Right lobe of liver (tissue), 6 donors: ENCODE measurements at regions not wholly inside any gene's neighbourhood (a gene's known extent, or its start where the extent isn't known, plus 50 kb on each side); places are given as distances from the start of the nearest gene placed in this dataset.
"Not testable (repeated sequence)": the region's sequence is repeated elsewhere in the genome, so short reads cannot be mapped to it uniquely, and the experiment has no call there.

Experiments used
- ATAC-seq, 4 donors: fragments of 200-7000 bp; cut with Tn5 transposase; one replicate each; pipeline ENCODE4 v1.9.1; 2020; ENCODE audit warnings: mild to moderate bottlenecking in 4 of 4, moderate library complexity in 4 of 4
- DNase-seq, 3 donors: peaks; one replicate each; pipeline ENCODE4 v3.0.0-alpha.2; 2020
- H3K27ac ChIP-seq, 3 donors: fragments of 200-600 bp; one replicate each; pipeline ENCODE4 v1.8.0; 2022
- H3K27me3 ChIP-seq, 2 donors: fragments of 200-600 bp; one replicate each; pipeline ENCODE4 v1.8.0; 2022
- H3K36me3 ChIP-seq, 4 donors: fragments of 200-600 bp; sonication (generic) in 1 of 4; one replicate each; pipeline versions ENCODE4 v1.5.1 to v1.8.0; 2017 to 2022; ENCODE audit warnings: control low read depth in 1 of 4
- H3K4me1 ChIP-seq, 4 donors: fragments of 200-600 bp; sonication (generic) in 1 of 4; one replicate each; pipeline versions ENCODE4 v1.5.1 to v1.8.0; 2017 to 2022; ENCODE audit warnings: control low read depth in 1 of 4
- H3K4me3 ChIP-seq, 3 donors: fragments of 200-600 bp; one replicate each; pipeline ENCODE4 v1.8.0; 2022
- H3K9me3 ChIP-seq, 4 donors: fragments of 200-600 bp; sonication (generic) in 1 of 4; one replicate each; pipeline versions ENCODE4 v1.5.1 to v1.8.0; 2017 to 2022; ENCODE audit warnings: control low read depth in 1 of 4
- CTCF ChIP-seq, 4 donors: fragments of 200-600 bp in 3 of 4; fragments of 450-650 bp in 1 of 4; IDR thresholded peaks; one replicate each; pipeline versions ENCODE4 v1.5.1 to v1.8.0; 2016 to 2022; ENCODE audit warnings: antibody characterized with exemption in 4 of 4, mild to moderate bottlenecking in 2 of 4
- POLR2A ChIP-seq: fragments of 450-650 bp; IDR thresholded peaks from one replicate; pipeline ENCODE4 v1.6.1; 2017; ENCODE audit warnings: antibody characterized with exemption, mild to moderate bottlenecking
- whole genome bisulfite sequencing: methylation state at CpG from one replicate; pipeline ENCODE4 v1.1.6; 2018; ENCODE audit warnings: low coverage, low lambda C conversion rate; ENCODE audit not compliant: insufficient coverage; ENCODE audit errors: missing lambda C conversion rate; 5-methylcytosine and 5-hydroxymethylcytosine counted together
- intact Hi-C, 2 donors: fragments of 100-400 bp; cut with DNase I; formaldehyde crosslinking; loops; one replicate each; pipeline versions ENCODE4 v1.11.2 to v1.14.1; 2022
- donor health status: DM: no; HTN: yes; CAD: no.
- donor health status: DM: no; HTN: no; CAD: no.
- donor health status: DM: no; HTN: no; CAD: no.
- donor health status: DM: no; HTN: yes; CAD: no.
- donor health status: DM: no; HTN: yes; CAD: no.

GRCh38 chr18:44569391-44570055 is 111.2 kb upstream of the SETBP1 start:
- intact Hi-C loops: no loop called here
- H3K27ac ChIP-seq: no peak overlapping the region

GRCh38 chr18:44579028-44579702 is 101.5 kb upstream of the SETBP1 start:
- Histone ChIP-seq H3K9me3 (no peaks in the 10 kb centered on the region), H3K27ac (no peak overlapping the region), H3K36me3 (no peaks in the 10 kb centered on the region), H3K27me3 (no peaks in the 10 kb centered on the region), H3K4me1 (no peaks in the 10 kb centered on the region), H3K4me3 (no peak overlapping the region)
- TF ChIP-seq CTCF (IDR thresholded peaks at IDR 0.05): peak; percentile 51 to 70 (median 67)
- TF ChIP-seq POLR2A: no peak
- 54% methylated on average over 9 of the region's 9 CpGs for WGBS
- ATAC-seq: peak; percentile 57 to 72 (median 62)
- DNase-seq: no peak
- intact Hi-C loops: no loop called here

More at GRCh38 chr18:44569391-44570055, 111.2 kb upstream of the SETBP1 start:
- H3K27me3 ChIP-seq: no peaks in the 10 kb centered on the region
- no peak for ATAC-seq
- no peaks in the 10 kb centered on the region for H3K36me3 ChIP-seq
- no peaks in the 10 kb centered on the region for H3K4me1 ChIP-seq
- no peaks in the 10 kb centered on the region for H3K9me3 ChIP-seq
- H3K4me3 ChIP-seq: no peak overlapping the region
- 86% methylated on average over 1 of the region's 1 CpG for WGBS
- DNase-seq: no peak
- TF ChIP-seq POLR2A (no peak), CTCF (IDR thresholded peaks at IDR 0.05) (no peak)

- Histone ChIP-seq H3K4me3 (no peak overlapping the region), H3K4me1 (no peaks in the 10 kb centered on the region), H3K9me3 (no peaks in the 10 kb centered on the region), H3K27ac (no peak overlapping the region), H3K27me3 (no peaks in the 10 kb centered on the region), H3K36me3 (no peaks in the 10 kb centered on the region)
- DNase-seq: no peak
- intact Hi-C loops: no loop called here
- no peak for TF ChIP-seq CTCF (IDR thresholded peaks at IDR 0.05)
- TF ChIP-seq POLR2A: no peak
- WGBS: 62% methylated on average over 7 of the region's 7 CpGs
- no peak for ATAC-seq
These were observed 100.9 kb upstream of the SETBP1 start for GRCh38 chr18:44579745-44580144.

- intact Hi-C loops: no loop called here
- ATAC-seq (no peak), DNase-seq (no peak)
- Histone ChIP-seq H3K4me3 (no peak overlapping the region), H3K27me3 (no peaks in the 10 kb centered on the region), H3K4me1 (no peaks in the 10 kb centered on the region), H3K9me3 (no peaks in the 10 kb centered on the region), H3K36me3 (no peaks in the 10 kb centered on the region), H3K27ac (no peak overlapping the region)
- WGBS: 46% methylated on average over 2 of the region's 2 CpGs
- no peak for TF ChIP-seq CTCF (IDR thresholded peaks at IDR 0.05)
- no peak for TF ChIP-seq POLR2A
These were observed 100.5 kb upstream of the SETBP1 start for GRCh38 chr18:44580159-44580558.

GRCh38 chr18:44580782-44581181 is 99.9 kb upstream of the SETBP1 start:
- H3K4me3 ChIP-seq, H3K9me3 ChIP-seq, H3K27me3 ChIP-seq, H3K4me1 ChIP-seq, DNase-seq, H3K27ac ChIP-seq, intact Hi-C loops, H3K36me3 ChIP-seq, ATAC-seq: not testable (repeated sequence)
- WGBS: no CpG with 5 or more reads among the region's 28 CpGs
